GM19351 (cell line): ENCODE measurements at regions not wholly inside any gene's neighbourhood (a gene's known extent, or its start where the extent isn't known, plus 50 kb on each side); places are given as distances from the start of the nearest gene placed in this dataset.
A peak's percentile ranks its signal among the peaks of the same experiment; 100 is the strongest.

Source experiments
- ATAC-seq: cut with Tn5 transposase; IDR thresholded peaks from one replicate; pipeline ENCODE4 v1.9.1; 2021; ENCODE audit warnings: mild to moderate bottlenecking, moderate library complexity; ENCODE audit not compliant: unreplicated experiment

DNA sequence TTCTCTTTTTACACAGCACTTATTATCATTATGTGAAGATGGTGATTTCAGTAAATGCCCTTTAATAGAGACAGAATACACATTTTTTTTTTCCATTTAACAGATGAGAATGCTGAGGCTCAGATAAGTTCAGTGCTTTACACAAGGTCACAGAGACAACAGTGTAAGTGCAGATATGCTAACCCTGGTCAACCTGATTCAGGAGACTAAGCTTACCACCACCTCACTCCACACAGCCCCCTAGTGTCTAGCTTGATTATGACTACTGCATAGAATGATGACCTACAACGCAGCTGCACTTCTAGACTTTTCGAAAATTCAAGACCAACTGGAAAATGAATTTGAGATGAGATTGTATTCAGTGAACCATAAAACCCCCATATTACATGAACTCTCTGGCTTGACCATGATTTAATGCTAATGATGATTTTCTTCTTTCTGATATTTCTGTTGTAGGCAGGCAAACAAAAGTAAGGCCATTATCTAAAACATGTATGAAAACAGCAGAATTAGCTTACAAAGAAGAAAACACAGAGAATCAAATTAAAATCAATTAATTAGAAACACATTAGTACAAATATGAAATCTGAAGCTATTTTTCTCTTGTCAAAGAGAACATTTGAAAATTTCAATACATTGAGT, 212.1 kb upstream of the PHACTR1 start:
- ATAC-seq, result peak; percentile 86

DNA sequence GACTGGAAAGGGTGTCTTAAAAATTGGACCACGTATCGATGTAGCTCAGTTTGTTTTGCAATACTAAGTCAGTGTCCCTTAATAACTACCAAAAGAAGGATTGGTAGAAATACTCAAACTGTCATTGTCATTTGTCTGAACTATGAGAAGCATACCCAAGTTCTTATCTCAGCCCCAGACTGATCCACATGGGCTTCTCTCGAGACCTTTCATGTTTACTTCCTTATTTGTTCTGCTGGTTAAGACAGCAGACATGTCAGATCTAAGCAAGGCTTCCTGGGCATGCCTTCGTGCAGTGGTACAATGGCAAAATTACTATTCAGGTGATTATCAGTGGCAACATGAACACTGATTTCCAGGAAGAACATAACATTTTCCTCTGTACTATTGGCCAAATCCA, 211.1 kb upstream of the PHACTR1 start:
- ATAC-seq, result no peak

DNA sequence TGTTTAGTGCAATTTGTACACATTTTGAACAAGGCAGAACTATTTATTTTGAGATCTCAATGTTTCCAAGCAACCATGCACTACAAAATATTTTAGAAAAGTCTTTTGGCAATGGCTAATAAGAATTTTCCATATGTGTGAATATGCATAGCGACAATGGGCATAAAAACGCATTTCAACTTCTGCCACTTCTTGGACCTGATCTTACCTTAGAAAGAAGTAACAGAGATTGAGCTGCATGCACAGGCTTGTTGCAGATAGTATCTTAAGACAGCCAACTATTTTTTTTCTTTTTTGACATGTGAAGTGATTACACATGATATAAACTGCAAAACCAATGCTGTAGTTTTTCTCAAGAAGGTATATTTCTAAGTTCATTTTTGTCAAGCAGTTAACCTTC, 210.4 kb upstream of the PHACTR1 start:
- ATAC-seq, result no peak

DNA sequence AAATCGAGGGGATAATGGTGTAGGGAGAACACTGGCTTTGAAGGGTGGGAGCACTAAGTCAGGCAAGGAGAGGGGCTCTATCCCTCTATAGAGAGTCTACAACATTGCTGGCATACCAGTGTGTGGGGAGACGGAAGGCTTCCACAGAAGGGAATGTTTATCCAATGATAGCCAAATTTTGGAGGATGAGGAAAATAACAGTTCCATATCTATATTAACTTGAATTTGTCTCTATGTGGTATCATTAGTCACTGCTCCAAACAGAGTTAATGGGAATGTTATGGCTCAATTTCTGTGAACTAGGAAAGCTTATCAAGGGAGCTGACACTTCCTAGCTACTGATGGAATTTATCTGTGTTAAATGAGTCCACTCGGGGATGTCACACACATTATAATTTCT, 208.9 kb upstream of the PHACTR1 start:
- ATAC-seq, result no peak

DNA sequence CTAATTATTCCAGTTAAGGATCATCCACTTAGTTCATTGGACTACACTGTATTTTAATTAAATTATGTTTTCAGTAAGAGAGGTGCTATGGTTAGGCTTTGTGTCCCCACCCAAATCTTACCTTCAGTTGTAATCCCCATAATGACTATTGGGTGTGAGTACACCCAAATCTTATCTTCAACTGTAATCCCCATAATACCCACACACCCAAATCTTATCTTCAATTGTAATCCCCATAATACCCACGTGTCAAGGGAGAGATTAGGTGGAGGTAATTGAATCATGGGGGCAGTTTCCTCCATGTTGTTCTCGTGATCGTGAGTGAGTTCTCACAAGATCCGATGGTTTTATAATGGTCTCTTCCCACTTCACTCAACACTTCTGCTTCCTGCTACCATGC, 208.0 kb upstream of the PHACTR1 start:
- ATAC-seq, result no peak

DNA sequence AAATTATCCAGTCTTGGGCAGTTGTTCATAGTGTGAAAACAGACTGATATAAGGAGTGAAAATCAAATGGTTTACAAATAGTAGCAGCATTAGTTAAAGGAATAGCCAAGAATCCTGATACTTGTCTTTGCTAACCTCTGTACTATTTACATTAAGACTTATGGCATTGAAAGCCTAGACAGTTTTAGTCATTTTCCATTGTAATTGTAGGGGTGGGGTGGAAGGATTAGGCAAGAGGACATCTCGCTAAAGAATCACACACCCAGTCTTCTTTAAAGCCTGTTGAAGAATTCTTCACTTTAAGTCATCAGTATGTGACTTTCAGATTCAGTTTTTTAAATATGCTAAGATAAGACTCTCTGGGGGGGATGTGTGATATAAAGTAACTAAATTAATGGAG, 207.5 kb upstream of the PHACTR1 start:
- no peak for ATAC-seq

DNA sequence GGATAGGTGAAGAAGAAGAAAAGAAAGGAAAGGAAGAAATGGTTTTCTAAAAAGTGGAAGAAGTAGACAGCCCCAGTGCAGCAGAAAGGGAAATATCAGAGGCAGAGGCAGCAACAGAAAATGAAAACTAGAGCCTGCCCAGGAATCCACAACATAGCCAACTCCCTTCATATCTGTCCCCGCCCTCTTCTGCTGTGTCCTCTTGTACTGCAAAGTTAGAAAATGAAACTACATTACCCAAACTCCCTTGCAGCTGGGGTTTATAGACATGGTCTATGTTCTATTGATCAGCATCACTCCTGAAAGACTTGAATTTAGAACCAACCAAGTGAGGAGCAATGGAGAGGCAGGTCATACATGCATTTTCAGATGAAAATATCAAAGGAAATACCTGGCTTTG, 200.5 kb upstream of the PHACTR1 start:
- no peak for ATAC-seq

DNA sequence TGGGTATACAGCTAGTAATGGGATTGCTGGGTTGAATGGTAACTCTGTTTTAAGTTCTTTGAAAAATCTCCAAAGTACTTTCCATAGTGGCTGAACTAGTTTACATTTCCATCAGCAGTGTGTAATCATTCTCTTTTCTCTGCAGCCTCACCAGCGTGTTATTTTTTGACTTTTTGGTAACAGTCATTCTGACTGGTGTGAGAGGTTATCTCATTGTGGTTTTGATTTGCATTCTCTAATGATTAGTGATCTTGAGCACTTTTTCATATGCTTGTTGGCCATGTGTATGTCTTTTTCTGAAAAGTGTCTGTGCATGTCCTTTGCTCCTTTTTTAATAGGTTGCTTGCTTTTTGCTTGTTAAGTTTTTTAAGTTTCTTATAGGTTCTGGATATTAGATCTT, 194.2 kb upstream of the PHACTR1 start:
- no peak for ATAC-seq

DNA sequence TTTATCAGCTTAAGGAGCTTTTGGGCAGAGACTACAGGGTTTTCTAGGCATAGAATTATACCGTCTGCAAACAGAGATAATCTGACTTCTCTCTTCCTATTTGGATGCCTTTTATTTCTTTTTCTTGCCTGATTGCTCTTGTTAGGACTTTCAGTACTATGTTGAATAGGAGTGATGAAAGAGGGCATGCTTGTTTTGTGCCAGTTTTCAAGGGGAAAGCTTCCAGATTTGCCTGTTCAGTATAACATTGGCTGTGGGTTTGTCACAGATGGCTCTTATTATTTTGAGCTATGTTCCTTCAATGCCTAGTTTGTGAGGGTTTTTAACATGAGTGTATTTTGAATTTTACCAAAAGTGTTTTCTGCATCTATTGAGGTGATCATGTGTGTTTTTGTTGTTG, 192.8 kb upstream of the PHACTR1 start:
- ATAC-seq, result no peak

DNA sequence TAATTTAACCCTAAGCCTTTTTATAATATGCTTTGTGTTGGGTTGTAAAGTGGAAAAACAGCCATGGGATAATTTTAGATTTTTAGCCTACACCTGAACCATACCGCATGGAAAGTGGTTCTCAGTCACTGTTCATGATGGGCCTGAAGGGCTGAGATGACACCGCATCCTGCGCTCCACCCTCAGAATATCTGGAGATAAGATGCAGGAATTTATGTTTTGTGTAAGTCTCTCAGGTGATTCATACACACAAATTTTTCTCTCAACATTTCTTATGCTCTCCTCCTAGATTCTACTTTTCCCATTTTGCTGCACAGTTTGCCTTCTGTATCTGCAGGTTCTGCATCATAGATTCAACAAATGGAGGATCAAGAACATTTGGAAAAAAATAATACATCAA, 191.3 kb upstream of the PHACTR1 start:
- ATAC-seq, result no peak

DNA sequence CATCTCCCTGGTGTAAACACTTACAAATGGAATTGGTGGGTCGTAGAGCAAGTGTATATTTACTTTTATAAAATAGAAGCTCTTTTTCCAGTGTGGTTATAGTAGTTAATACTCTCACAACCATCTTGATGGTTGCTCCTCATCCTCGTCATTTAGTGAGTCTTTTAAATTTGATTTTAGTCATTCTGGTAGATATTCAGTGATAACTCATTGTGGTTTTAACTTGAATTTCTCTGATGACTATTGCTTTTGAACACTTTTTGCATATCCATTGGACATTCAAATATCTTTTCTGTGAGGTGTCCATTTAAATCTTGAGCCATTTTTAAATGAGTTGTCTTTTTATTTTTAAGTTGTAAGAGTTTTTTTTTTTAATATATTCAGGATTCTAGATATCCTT, 189.2 kb upstream of the PHACTR1 start:
- ATAC-seq, result no peak

DNA sequence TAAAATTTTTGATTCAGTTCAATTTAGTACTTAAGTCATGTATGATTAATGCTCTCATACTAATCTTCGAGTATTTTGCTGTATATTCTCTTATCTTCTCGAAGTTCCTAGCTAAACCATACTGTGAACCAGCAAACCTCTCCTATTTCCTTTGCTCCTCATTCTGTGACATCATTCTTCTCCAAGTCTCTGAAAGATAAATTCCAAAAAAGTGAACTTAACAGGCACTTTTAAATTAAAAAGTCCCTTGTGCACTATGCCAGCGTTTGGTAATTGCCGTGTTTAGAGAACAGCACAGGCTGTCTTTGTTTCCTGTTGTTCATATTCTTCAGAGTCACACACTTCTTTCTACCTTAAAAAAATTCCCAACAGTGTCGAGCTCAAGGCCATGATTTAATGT, 188.4 kb upstream of the PHACTR1 start:
- no peak for ATAC-seq

DNA sequence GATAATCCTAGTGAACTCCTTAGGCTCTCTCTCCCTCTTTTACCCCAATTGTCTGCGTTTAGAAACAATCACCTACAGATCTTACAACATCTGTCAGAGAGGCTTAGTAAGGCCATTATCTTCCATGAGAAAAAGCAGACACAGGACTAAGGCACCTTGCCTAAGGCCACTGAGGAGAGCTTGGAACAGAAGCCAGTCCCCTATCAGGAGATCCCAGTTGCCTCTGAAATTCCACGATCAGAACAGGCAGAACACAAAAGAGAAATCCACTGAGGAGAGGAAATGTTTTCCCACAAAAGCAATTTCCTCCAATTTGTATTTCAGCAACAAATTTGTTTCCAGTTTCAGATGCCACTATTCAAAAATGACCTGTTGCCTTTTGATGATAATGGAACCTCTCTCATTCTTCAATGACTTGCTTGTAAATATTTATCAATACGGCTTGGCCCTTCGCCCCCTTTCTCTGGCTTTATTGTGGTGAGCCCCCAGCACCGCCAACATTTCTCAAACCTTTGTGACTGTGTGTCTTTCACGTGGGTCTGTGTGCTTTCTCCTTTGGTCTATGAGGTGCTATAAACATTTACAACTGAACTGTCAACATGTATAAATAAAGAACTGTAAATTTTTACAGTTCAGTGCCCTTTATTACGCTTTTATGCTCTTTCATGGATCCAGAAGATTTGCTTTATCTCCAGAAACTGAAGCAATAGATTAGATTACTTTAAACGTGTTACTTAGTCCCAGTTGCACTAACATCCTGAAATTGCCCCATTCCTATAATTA, 187.8 kb upstream of the PHACTR1 start:
- ATAC-seq, result no peak

DNA sequence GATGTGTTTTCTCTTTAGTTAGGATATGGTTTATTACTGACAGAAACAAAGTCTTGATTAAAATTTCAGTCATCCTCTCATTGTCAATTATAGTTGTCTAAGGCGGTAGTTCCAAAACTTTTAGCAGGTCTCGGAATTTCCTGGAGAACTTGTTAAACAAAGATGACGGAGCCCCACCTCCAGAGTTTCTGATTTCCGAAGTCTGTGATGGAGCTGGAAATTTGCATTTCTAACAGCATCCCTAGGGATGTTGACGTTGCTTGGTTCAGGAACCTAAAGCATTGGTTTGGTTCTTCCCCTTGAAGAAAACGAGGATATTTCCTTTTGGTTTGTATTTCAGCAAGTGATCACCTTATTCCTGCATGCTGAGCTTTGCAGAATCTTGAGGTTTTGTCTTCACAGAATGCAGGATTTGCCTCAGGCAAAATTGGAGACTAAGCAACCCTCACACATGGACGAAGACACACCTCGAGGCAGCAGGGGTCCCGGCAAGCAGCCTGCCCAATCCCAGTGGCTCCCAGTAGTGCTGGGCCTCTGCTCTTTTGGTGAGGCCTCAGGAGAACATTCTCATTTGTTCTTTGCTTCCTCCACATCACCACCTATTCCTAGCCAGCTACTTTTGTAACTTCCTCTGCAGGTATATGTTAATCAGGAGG, 187.1 kb upstream of the PHACTR1 start:
- no peak for ATAC-seq

DNA sequence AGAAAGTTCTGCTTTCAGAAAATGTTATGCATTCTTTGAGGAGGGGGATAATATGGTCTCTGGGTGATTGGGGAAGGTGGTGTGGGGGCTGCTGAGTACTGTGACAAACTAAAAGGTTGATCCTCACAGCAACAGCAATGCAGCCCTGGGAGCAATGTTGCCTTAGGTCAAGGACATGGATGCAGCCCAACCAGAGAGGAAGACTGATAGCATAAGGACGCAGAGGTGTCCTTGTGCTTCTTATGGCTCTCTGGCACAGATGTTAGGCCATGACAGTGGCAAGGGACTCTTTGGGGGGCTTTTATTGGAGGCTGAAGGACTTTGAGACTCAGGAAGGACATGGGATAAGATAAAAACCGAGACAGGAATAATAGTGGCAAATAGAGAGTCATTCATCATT, 186.2 kb upstream of the PHACTR1 start:
- ATAC-seq, result no peak

DNA sequence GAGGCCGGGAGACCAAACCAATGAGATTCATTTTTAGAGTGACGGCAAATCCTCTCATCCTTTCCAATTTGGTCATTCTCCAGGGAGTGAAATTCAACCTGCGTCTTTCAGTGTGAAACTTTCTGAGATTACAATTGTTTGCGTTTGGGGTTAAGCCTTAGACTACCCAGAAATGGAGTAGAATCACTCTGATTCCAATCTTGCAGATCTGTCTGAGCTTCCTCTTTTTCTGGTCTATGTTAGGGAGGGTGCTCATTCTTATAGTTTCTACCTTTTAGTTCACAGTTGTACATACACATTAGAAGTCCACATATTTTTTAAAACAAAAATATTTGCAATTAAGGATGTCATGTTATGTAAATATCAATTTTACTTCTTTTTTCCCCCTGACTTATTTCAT, 183.0 kb upstream of the PHACTR1 start:
- no peak for ATAC-seq

DNA sequence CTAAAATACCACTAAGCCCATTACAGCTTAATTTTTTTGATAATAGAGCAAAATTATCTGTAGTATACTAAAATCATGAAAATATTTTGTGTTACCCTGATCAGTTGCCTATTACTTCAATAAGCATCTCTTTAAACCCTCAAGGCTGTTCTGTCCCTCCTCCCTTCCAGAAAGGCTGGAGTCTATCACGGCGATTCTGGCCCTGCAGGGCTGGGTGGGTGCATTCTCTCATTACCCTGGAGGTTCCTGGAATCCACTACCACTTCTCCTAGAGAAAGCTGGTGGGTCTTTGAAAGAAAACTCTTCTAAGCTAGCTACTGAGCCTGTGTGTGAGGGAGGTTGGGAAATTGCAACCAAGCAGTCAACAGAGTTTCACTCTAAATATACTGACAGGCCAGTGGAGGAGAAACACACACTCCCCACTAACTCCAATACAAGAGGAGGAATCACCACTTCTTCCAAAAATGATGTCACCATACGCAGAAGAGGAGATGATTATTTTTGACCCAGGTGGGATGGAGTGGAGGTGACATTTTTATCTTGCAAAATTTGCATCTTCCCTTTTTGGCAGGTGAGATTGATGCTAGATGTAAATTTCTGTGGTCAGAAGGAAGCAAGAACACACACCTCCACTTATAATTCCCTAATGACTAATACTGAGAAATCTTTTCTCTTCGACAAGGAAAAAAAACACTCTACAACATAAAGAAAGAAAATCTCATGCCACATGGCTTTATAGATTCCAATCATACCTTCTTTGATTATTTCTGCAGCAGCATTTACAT, 182.3 kb upstream of the PHACTR1 start:
- no peak for ATAC-seq

DNA sequence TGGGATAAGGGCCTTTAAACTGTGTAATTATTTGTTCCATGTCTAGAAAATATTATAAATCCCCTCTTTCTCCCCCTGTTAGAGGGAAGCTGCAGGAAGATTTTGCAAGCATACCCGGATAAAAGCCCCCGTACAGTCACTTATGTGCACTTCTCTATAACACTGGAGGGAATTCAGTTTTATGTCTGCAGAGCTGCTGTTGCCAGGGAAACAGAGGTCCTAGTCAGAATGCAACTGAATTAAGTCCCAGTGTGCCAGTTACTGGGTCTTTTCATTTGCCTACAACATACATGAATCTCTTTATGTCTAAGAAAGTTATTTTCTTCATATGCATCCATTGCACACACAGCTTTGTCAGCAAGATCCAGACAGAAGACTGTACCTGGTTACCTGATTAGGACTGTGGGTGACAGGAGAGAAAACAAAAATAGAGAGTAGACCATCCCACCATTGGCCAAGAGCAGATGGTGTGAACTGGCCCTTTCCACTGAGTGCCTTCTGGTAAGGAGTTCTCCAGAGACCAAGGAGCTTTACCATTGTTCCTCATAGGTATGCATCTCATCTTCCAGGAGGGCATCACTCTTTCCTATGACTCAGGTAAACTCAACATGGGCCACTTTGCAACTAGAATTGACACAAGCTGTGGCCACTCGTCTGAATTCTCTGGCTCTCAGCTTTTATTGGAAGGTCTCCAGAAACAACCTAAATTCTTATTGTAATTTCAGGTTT, 180.8 kb upstream of the PHACTR1 start:
- ATAC-seq, result no peak

DNA sequence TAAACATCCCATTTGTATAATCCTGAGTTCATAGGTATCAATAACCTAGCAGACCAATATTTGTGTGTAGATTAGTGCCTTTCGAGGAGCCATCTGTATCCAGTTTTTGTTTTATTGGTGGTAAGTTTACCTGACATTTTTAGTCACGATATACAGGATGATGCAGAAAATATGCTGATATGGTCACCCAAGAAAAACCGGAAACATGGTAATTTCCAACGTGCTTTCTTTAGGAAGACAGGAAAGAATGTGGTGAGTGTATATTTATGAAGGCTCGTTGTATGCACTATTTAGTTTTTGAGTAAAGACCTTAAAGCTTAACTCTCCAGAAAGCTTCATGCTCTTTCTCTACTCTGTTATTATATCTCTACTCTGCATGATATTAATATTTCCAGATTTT, 180.2 kb upstream of the PHACTR1 start:
- no peak for ATAC-seq

DNA sequence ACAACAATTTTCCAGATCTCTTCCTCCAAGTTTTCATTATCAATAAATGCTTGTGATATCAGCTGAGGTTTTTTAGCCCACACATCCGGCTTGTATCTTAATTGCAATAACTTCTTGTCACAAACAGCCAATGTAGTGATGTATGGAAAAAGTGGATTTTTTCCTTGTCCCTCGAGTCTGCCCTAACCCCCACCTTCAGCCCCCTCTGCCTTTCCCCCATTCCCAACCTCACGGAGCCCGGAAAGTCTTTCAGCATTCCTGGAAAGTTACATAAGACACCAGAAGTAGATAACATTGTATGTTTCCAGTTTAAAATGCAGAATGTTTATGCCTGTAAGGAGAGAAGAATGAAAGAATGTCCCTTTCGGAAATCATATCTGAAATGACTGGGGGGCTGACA, 179.2 kb upstream of the PHACTR1 start:
- no peak for ATAC-seq

DNA sequence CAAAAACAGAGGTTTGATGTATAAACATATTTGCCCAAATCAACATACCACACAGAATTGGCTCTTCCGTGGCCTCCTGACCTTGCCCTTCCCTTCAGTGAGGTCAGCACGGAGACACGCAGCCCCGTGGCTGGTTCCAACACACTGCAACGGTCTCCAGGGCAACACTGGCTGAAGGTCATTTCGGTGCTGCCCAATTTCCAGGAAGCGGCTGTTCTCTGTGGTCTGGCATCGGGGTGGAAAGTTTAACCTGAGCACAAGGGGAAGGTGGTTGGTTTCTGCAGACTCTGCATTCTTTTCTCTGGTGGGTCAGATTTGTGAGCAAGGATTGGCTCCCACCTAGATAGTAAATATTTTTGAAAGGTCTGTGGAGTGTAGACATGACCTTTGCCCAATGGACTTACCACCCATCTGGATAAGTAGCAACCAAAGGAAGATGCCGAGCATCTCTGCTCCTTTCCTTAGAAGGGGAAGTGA, 177.6 kb upstream of the PHACTR1 start:
- ATAC-seq, result no peak
